Kidney epithelial cell (primary cell): ENCODE measurements at regions not wholly inside any gene's neighbourhood (a gene's known extent, or its start where the extent isn't known, plus 50 kb on each side); places are given as distances from the start of the nearest gene placed in this dataset.
A peak's percentile ranks its signal among the peaks of the same experiment; 100 is the strongest.

Experiments
- DNase-seq: peaks from one replicate; pipeline ENCODE4 v3.0.0-alpha.2; 2010; ENCODE audit warnings: low read depth
- H3K27me3 ChIP-seq: 2 replicates; pipeline ENCODE4 v1.6.0; 2011; ENCODE audit warnings: low read length; ENCODE audit not compliant: control insufficient read depth, insufficient read depth
- H3K36me3 ChIP-seq: 2 replicates; pipeline ENCODE4 v1.5.1; 2011; ENCODE audit warnings: low read length; ENCODE audit not compliant: control insufficient read depth, insufficient read depth
- H3K4me3 ChIP-seq: 2 replicates; pipeline ENCODE4 v1.5.1; 2011; ENCODE audit warnings: low read depth, mild to moderate bottlenecking, control low read depth, low read length
- TF ChIP-seq, protein P1 (sequence below): IDR thresholded peaks from 2 replicates; pipeline ENCODE4 v1.5.1; 2011; ENCODE audit warnings: mild to moderate bottlenecking, moderate library complexity, low read length, control low read depth, inconsistent platforms; ENCODE audit not compliant: insufficient read depth, poor library complexity, severe bottlenecking

DNA sequence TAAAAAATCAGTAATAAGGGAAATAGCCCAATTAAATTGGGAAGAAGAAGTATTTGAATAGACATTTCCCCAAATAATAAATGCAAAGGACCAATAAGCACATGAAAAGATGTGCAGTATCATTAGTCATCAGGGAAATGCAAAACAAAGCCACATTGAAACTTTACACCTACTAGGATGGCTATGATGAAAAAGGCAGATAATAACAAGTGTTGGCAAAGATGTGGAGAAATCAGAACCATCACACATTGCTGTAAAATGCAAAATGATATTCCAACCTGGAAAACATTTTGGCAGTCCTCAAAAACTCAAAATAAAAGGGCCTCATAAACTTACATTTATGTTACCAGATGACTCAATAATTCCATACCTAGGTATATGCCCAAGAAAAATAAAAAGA lies 131.1 kb upstream of the G2E3 start:
- Histone ChIP-seq H3K27me3 (no peaks in the 10 kb centered on the region), H3K36me3 (no peaks in the 10 kb centered on the region), H3K4me3 (no peak overlapping the region)
- no peak for DNase-seq
- TF ChIP-seq, protein P1, sequence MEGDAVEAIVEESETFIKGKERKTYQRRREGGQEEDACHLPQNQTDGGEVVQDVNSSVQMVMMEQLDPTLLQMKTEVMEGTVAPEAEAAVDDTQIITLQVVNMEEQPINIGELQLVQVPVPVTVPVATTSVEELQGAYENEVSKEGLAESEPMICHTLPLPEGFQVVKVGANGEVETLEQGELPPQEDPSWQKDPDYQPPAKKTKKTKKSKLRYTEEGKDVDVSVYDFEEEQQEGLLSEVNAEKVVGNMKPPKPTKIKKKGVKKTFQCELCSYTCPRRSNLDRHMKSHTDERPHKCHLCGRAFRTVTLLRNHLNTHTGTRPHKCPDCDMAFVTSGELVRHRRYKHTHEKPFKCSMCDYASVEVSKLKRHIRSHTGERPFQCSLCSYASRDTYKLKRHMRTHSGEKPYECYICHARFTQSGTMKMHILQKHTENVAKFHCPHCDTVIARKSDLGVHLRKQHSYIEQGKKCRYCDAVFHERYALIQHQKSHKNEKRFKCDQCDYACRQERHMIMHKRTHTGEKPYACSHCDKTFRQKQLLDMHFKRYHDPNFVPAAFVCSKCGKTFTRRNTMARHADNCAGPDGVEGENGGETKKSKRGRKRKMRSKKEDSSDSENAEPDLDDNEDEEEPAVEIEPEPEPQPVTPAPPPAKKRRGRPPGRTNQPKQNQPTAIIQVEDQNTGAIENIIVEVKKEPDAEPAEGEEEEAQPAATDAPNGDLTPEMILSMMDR: no peak

DNA sequence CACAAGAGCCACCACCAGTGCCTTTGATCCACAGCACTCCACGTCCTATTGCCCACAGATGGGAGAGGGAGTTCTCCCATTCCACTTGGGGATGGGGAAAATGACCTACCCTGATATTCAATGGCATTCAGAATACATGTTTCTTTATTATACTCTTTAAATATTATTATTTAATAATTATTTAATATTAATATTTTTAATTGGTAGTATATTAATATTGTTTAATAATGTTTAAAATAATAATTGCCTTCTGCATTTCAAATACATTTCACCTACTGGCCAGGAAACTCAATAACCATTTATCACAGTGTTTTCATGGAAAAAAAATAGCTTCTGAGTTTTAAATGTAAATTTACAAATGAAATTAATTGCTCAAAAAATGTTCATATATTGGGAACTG lies 127.4 kb upstream of the G2E3 start:
- no peak overlapping the region for H3K4me3 ChIP-seq
- no peaks in the 10 kb centered on the region for H3K27me3 ChIP-seq
- TF ChIP-seq, protein P1: no peak
- DNase-seq: no peak
- no peaks in the 10 kb centered on the region for H3K36me3 ChIP-seq

DNA sequence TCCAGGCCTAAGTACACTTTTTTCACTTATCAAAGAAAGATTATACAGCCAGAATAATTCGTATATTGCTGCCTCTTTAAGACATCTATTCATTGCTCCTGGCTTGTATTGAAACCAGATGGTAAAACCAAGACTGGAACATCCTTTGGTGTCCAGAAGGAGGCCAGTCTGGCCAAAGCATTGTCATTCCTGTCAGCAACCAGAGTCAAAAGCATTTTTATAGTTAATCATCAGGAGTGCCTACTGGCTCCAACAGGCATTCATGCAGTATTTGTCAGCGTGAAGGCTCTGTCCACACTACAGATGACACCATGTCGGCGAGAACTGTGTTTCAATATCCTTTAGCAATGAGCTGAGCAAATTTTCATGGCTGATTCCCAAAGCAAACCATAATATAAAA lies 118.0 kb upstream of the G2E3 start:
- TF ChIP-seq, protein P1: no peak
- no peak for DNase-seq
- no peak overlapping the region for H3K4me3 ChIP-seq
- H3K36me3 ChIP-seq: no peaks in the 10 kb centered on the region
- H3K27me3 ChIP-seq: no peaks in the 10 kb centered on the region

DNA sequence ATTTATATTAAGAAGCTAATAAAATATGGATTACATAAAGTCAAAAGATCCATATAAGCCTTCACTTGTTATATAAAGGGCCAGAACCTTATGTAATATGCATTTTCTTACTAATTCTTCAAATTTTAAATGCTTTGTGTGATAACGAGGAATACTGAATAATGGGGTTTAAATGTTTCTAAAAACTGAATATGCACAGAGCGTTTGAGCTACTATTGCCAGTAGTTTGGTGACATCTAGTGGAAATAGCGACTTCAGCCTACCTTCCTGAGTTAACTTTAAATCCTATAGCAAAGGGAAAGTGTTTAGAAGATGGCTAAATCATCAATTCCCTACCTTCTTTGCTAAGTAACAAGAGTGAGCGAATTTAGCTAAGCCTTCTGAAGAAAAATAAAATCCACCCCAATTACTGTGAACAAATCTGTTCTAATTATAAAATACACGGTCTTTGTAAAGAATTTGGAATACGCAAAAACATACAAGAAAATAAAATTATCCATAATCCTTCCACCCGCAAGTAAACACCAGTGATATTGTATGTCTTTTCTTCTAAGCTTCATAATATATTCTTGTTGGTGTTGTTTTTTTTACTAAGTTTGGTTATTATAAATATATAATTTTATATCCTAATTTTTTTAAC lies 115.5 kb upstream of the G2E3 start:
- no peak overlapping the region for H3K4me3 ChIP-seq
- no peaks in the 10 kb centered on the region for H3K27me3 ChIP-seq
- TF ChIP-seq, protein P1: peak; percentile 46
- DNase-seq: peak; percentile 5
- no peaks in the 10 kb centered on the region for H3K36me3 ChIP-seq

DNA sequence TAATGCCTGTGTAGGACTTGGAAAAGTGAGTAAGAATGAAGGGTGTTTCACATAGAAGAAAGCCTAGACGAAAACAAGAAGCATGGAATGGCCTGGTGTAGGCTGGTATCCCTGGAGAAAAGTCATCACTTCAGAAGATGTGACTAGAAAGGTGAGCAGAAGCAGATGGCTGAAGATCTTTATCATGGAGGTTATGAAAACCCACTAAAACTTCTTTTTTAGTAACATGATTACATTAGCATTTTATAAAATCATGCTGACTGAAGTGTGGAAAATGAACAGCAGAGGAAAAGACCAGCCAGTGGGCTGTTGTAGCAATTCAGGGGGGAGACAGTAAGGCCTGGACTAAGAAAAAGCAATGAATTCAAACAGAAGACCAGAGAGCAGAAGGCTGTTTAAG lies 114.5 kb upstream of the G2E3 start:
- no peaks in the 10 kb centered on the region for H3K27me3 ChIP-seq

More for the DNA sequence above, 114.5 kb upstream of the G2E3 start:
- H3K4me3 ChIP-seq: no peak overlapping the region
- DNase-seq: no peak
- no peaks in the 10 kb centered on the region for H3K36me3 ChIP-seq
- TF ChIP-seq, protein P1: no peak
